CD4-positive, alpha-beta T cell treated with Interleukin-1 beta for 1 hour (primary cell): ENCODE measurements at regions not wholly inside any gene's neighbourhood (a gene's known extent, or its start where the extent isn't known, plus 50 kb on each side); places are given as distances from the start of the nearest gene placed in this dataset.
A peak's percentile ranks its signal among the peaks of the same experiment; 100 is the strongest.
"Not testable (repeated sequence)": the region's sequence is repeated elsewhere in the genome, so short reads cannot be mapped to it uniquely, and the experiment has no call there.

Experiments used
- DNase-seq, 2 donors: peaks; one replicate each; pipeline ENCODE4 v3.0.0-alpha.2; 2020 to 2022

- DNase-seq = no peak
Observed at GRCh38 chr4:77220828-77221613, 64.0 kb downstream of the CCNG2 start.

GRCh38 chr4:77225022-77225421 is 68.0 kb downstream of the CCNG2 start:
- no peak for DNase-seq

GRCh38 chr4:77226939-77227705 is 70.1 kb downstream of the CCNG2 start:
- no peak for DNase-seq

DNA sequence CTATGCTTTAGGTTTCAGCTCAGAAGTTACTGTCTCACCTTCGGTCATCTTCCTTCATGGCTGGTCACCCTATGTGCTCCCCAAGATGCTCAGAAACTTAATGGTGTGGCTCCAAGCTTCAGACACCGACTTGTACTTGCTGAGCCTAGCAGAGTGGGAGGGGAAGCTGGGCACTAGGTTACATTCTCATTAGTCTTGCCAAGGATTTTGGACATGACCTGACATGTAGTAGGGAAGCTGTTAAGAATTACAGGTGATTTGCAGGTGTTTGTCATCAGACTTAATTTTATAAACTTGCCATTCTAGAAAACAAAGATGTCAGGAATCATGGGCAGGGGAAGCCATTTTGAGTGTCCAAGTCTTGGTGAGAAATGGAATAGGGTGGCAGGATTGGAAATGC is 72.4 kb downstream of the CCNG2 start:
- no peak for DNase-seq

GRCh38 chr4:77232653-77233052 is 75.6 kb downstream of the CCNG2 start:
- no peak for DNase-seq

GRCh38 chr4:77235289-77235854 is 78.4 kb downstream of the CCNG2 start:
- DNase-seq = no peak

GRCh38 chr4:77236806-77237205 is 79.8 kb downstream of the CCNG2 start:
- no peak for DNase-seq

DNA sequence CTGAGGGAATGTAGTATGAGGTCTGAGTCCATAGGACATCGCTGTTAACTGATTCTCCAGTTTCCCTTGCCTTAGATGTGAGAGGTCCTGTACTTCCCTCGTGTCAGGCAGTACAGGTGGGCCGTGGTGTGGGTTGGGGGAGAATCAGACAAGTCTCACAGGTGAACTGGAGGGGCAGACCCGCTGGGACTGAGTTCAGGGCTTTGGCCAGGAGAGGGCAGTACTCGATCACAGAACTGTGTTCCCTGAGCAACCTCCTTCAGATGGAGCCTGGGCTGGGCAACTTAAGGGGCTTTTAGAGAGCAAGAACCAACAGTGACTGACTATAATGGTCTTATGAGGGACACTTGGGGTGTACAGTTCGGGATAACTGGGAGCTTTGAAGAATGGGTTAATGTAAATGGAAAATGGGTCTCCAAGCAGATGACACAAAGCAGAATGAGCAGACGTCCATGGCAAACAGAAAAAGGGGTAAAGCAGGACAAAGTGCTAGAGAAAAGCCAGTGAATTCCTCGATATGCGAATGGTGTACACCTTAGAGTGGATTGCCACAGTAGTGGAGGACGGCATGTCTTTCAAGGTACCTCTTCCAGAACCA is 83.6 kb downstream of the CCNG2 start:
- peak; percentile 21 to 35 for DNase-seq

- no peak for DNase-seq
Observed at GRCh38 chr4:77248805-77249204, 91.8 kb downstream of the CCNG2 start.

- no peak for DNase-seq
Observed at GRCh38 chr4:77251751-77252150, 94.7 kb downstream of the CCNG2 start.

- DNase-seq = no peak
Observed at GRCh38 chr4:77263247-77263646, 106.2 kb downstream of the CCNG2 start.

DNA sequence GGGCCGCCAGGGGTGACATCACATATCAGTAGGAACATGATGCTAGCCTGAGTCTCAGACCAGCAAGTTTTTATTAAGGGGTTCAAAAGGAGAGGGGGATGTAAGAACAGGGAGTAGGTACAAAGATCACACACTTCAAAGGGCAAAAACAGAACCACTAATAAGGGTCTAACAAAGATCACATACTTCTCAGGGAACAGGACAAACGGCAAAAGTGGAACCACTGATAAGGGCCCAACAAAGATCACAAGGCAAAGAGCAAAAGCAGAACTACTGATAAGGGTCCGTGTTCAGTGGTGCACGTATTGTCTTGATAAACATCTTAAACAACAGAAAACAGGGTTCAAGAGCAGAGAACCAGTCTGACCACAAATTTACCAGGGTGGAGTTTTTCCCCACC is 107.0 kb downstream of the CCNG2 start:
- not testable (repeated sequence) for DNase-seq

DNA sequence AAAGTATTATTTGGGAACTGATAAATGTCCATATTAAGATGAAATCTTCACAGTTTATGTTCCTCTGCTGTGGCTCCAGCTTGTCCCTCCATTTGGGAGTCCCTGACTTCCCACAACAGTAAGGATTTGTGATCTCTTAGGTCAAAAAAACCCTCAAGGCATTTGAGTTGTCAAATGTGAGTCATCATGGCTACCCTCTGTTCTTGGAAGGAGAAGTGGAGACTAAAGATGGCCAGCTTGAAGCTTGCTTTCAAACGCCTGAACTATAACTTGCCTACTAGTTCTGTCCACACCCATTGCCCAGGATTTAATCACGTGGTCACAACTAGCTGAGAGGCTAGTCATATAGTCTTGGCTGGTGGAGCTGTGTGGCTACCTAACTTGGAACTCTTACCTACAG is 107.8 kb downstream of the CCNG2 start:
- DNase-seq = no peak

GRCh38 chr4:77268108-77268507 is 111.1 kb downstream of the CCNG2 start:
- no peak for DNase-seq

DNA sequence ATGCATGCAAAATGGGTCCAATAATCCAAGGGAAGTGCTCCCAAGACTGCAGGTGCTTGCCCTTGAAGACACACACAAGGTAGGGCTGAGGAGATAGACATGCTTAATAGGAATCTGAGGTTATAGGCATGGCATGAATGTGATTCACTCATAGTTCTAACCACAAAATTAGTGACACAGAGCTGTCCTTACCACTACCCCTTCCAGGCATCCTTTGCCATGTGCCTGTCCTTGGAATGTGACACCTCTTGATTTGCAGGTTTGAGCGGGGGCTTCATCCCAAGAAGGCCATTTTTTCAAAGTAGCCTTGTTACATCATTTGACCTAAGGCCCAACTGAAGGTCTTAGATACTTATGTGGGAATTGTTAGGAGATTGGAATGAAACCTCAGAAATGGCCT is 112.5 kb downstream of the CCNG2 start:
- DNase-seq = no peak

- no peak for DNase-seq
Observed at GRCh38 chr4:77273412-77273811, 116.4 kb downstream of the CCNG2 start.

DNA sequence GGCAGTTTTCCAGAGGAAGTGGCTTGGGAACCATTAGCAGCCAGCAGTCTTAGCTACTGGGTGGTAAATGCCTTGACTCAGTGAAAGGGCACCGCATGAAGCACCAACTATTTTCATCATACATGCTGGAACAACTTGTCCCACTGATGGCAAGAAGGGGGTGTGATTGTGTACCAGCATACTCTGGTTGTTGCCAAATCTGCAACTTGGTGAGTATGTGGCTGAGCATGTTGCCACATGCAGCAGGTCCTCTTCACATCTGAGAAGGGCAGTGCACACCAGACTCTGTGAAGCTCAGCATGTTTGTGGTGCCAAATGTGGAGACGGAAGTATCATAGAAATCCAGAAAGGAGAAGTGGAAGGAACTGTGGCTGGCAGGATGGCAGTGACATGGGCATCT is 122.1 kb downstream of the CCNG2 start:
- not testable (repeated sequence) for DNase-seq

DNA sequence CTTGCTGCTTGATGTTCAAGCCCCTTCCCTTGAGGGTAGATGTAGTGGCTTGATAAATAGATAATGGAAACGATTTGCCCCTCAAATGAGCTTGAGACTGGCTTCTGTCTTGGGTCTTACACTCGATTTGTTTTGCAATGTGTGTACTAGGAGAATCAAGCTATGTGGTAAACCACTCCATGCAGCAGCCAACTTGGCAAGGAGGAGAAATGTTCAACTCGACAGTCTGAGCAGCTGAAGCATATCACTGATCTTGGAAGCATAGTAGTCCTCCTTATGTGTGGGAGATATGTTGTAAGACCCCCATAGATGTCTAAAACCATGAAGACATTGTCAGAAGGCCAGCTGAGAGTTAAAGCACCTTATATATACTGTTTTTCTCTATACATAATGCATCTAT is 125.3 kb downstream of the CCNG2 start:
- DNase-seq = no peak

DNA sequence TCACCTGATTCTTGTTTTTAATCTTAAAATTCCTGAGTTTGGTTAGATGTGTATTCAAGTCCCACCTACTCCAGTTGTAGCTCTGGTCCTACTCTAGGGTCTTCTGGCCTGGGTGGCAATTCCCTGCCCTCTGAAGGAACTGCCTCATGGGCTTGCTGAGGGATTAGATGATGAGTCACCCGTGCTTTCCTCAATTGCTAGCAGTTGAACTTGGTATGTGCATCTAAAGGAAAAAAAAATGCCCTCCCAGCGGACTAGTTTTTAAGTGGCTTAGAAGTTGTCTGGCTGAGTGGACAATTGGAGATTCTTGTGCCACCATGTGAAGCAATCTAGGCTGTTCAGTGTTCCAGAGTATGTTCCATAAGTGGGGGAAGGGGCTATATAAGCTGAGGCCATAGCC is 127.0 kb downstream of the CCNG2 start:
- DNase-seq = no peak

GRCh38 chr4:77286906-77287305 is 129.9 kb downstream of the CCNG2 start:
- no peak for DNase-seq

DNA sequence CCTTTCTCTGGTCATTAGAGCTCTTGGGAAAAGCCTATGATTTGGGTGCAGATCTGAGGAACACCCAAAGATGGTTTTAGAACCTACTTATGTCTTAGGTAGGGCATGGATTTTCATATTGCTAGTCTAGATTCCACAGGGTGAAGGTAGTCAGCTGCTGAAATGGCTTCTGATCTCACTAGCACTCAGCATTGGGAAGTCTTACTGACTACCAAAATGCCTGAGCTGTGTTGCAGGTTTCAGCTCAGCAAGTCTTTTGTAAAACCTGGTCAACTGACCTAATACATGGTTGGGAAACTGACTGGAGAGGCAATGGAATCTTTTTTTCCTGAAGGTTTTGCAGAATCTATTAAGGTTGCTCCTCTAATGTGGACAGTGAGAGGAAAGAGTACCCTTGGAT is 136.4 kb downstream of the CCNG2 start:
- DNase-seq = no peak

DNA sequence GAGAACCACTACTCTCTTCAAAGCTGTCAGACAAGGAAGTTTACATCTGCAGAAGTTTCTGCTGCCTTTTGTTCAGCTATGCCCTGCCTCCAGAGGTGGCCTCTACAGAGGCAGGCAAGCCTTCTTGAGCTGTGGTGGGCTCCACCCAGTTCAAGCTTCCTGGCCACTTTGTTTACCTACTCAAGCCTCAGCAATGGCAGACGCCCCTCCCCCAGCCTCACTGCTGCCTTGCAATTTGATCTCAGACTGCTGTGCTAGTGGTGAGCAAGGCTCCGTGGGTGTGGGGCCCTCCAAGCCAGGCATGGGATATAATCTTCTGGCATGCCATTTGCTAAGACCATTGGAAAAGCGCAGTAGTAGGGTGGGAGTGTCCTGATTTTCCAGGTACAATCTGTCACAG is 144.0 kb downstream of the CCNG2 start:
- DNase-seq = not testable (repeated sequence)

DNA sequence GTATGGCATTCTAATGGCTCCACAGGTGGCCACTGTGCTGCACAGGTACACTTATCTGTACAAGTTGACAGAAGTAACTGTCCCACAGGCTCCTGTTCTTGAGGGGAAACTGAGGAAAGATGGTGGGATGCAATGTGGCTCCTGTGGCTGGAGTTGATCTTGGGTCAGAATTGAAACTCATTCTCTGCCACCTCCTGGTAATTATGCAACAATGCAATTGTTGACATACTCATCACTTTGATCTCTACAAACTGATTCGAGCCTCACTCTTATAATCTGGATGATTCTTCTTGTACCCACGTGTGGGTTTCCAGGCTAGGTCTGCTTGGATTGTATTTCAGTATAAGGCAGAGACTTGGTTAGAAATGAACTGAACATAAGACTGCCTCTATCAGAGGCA is 148.8 kb downstream of the CCNG2 start:
- no peak for DNase-seq

DNA sequence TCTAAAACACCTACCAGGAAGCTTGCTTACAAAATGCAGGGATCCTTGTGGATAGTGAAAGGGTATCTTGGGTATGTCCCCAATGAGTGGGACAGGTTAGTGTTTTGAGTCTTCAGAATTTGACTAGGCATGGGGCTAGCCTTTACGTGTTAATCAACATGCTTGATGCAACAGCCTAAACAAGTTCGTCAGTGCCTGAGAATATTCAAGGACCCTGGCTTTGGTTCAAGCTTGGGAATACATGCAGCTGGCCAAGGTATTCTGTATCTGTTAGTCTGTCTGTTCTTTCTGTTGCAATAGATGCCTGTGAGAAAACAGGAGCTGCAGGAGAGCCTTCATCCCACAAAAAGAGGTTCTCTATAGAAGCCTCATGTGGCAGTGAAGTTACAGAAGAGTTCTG is 149.5 kb downstream of the CCNG2 start:
- no peak for DNase-seq
